Esophagus muscularis mucosa (tissue), 3 donors: ENCODE measurements at regions not wholly inside any gene's neighbourhood (a gene's known extent, or its start where the extent isn't known, plus 50 kb on each side); places are given as distances from the start of the nearest gene placed in this dataset.

Source experiments
- CTCF ChIP-seq, 3 experiments: fragments of 200-600 bp in 2 of 3; fragments of 450-650 bp in 1 of 3; sonication (generic) in 2 of 3; IDR thresholded peaks; one replicate each; pipeline ENCODE4 v1.5.1; 2017 to 2019; ENCODE audit warnings: antibody characterized with exemption in 3 of 3, mild to moderate bottlenecking in 2 of 3, moderate library complexity in 1 of 3
- POLR2A ChIP-seq: fragments of 450-650 bp; IDR thresholded peaks from one replicate; pipeline ENCODE4 v1.6.1; 2017; ENCODE audit warnings: antibody characterized with exemption, moderate library complexity, mild to moderate bottlenecking, low read depth

- TF ChIP-seq CTCF (IDR thresholded peaks at IDR 0.05) (no peak), POLR2A (no peak)
Measured at GRCh38 chr6:167588181-167588919, 238.4 kb upstream of the AFDN start.
